DND-41 (cell line): ENCODE measurements at regions not wholly inside any gene's neighbourhood (a gene's known extent, or its start where the extent isn't known, plus 50 kb on each side); places are given as distances from the start of the nearest gene placed in this dataset.

Experiments
- CTCF ChIP-seq: IDR thresholded peaks from 2 replicates; pipeline ENCODE4 v1.5.1; 2012; ENCODE audit warnings: borderline replicate concordance, low read length, moderate library complexity, mild to moderate bottlenecking; ENCODE audit not compliant: poor library complexity, severe bottlenecking; ENCODE audit errors: extremely low read depth
- EZH2 ChIP-seq: IDR thresholded peaks from 3 replicates; pipeline ENCODE4 v1.6.1; 2012; ENCODE audit warnings: borderline replicate concordance, low read depth, mild to moderate bottlenecking, moderate library complexity, low read length, inconsistent platforms; ENCODE audit not compliant: severe bottlenecking

- no peak for TF ChIP-seq CTCF
- TF ChIP-seq EZH2, result no peak
Measured at GRCh38 chr7:55629051-55629677, 56.9 kb upstream of the VOPP1 start.
